Neural cell (in vitro differentiated cells): ENCODE measurements at regions not wholly inside any gene's neighbourhood (a gene's known extent, or its start where the extent isn't known, plus 50 kb on each side); places are given as distances from the start of the nearest gene placed in this dataset.

Experiments used
- CTCF ChIP-seq: fragments of 450-650 bp; IDR thresholded peaks from 2 replicates; pipeline ENCODE4 v1.5.1; 2014; ENCODE audit warnings: antibody characterized with exemption, mild to moderate bottlenecking, moderate library complexity; ENCODE audit not compliant: poor library complexity, severe bottlenecking
- EP300 ChIP-seq: fragments of 450-650 bp; conservative IDR thresholded peaks from 2 replicates; pipeline ENCODE4 v1.6.1; 2014; ENCODE audit warnings: antibody characterized with exemption, mild to moderate bottlenecking, moderate library complexity; ENCODE audit not compliant: poor library complexity, severe bottlenecking
- EZH2 ChIP-seq: fragments of 200-600, 300-800 bp; shearing (Covaris generic), sonication (generic); IDR thresholded peaks from 2 replicates; pipeline ENCODE4 v1.6.1; 2014; ENCODE audit warnings: antibody characterized with exemption, low read length, borderline replicate concordance, mild to moderate bottlenecking; ENCODE audit not compliant: insufficient read depth, poor library complexity, severe bottlenecking
- POLR2AphosphoS5 ChIP-seq: IDR thresholded peaks from 2 replicates; pipeline ENCODE4 v1.6.1; 2012
- SMC3 ChIP-seq: fragments of 450-650 bp; conservative IDR thresholded peaks from 2 replicates; pipeline ENCODE4 v1.6.1; 2014; ENCODE audit warnings: antibody characterized with exemption, mild to moderate bottlenecking, moderate library complexity; ENCODE audit not compliant: poor library complexity

GRCh38 chr18:56107821-56108477 lies 520.0 kb upstream of the TCF4 start:
- TF ChIP-seq CTCF (no peak), EZH2 (no peak), POLR2AphosphoS5 (no peak), EP300 (no peak), SMC3 (no peak)
